T47D (cell line): ENCODE measurements at regions not wholly inside any gene's neighbourhood (a gene's known extent, or its start where the extent isn't known, plus 50 kb on each side); places are given as distances from the start of the nearest gene placed in this dataset.

Experiments
- DNase-seq, 2 experiments: peaks; one replicate each; pipeline versions ENCODE4 v3.0.0 to v3.0.0-alpha.2; 2011 to 2012; ENCODE audit warnings: low read depth in 1 of 2, low spot score in 1 of 2
- JUND ChIP-seq: IDR thresholded peaks from 2 replicates; pipeline ENCODE4 v1.6.1; 2012; ENCODE audit warnings: low read depth
- in situ Hi-C: cut with HindIII; loops from 2 replicates; pipeline ENCODE4 v1.10.0; 2016; ENCODE audit warnings: low sequenced_read_pairs, low pct_unique_long_range_greater_than_20kb

GRCh38 chr7:25353732-25354131 is 125.4 kb upstream of the NPVF start:
- no peak for DNase-seq
- no peak for TF ChIP-seq JUND
- in situ Hi-C loops, result no loop called here

DNA sequence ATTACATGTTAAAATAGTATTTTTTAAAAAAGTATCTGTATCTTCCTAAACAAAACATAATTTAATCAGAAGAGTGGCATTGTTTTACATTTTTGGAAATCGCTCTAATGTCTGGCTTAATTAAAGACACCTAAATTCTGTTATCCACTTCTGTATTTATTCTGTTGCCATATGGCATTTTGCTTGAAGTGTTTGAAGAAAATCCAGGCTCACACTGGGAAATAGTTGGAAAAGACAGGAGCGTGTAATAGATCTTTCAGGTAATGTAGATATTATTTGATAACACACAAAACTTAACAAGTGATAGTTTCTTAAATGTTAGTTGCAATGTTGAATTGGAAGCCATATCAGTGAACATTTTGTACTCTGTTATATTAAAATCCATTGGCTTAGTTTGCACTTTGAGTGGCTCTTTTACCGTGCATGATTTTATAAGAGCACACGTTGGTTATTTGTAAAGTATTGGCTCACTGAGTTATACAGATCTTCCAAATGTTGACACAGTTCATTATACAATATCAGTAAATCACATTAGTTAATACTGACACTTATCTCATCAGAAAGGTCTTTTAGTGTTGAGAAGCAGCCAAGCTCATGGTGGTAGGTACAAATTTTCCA is 128.4 kb upstream of the NPVF start:
- TF ChIP-seq JUND, result no peak
- in situ Hi-C loops, result no loop called here
- DNase-seq, result no peak

DNA sequence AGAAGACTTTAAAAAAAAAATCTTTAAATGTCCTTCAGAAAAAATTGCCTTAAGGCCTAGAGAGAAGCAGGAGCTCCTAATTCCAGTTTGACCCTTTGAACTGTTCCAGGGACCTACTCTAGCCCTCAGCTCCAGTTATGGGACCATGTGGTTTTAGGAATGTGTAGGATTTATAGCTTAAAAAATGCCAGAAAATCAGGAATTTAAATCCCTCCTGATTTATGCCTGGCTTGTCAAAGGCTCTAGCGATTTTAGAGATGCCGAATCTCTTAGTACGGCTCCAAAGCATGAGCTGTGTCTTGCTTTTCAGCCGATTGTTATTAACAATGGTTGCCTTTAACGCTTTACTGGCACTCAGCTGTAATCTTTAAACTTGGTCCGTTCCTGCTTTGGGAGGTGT is 130.6 kb upstream of the NPVF start:
- no peak for DNase-seq
- TF ChIP-seq JUND, result no peak
- in situ Hi-C loops, result no loop called here

DNA sequence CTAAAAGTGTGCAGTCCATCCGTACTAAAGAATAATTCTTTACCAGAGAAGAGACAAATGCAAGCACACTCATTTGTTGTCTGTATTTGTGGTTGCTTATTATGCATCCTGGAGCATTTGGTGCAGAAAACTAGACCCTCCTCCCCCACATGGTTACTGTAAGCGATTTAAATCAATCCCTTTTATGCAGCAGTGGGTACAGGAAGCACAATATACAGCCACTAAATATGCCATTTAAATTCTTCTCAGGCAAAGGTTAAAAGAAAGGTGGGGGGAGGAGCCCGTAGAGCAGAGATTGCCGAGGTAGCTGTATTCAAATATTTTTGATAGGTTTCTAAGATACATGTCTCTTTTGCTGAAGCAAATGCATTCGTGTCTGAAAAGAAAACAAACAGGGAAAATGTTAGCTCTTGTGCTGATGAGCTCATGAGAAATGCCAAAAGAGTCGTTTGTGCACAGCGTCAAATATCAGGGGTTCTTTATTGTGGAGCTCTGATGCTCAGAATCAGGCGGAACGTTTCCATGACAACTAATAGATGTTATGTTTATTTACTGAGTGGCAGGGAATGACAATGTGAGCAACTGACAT is 131.3 kb upstream of the NPVF start:
- no peak for TF ChIP-seq JUND
- DNase-seq, result no peak
- in situ Hi-C loops, result no loop called here

DNA sequence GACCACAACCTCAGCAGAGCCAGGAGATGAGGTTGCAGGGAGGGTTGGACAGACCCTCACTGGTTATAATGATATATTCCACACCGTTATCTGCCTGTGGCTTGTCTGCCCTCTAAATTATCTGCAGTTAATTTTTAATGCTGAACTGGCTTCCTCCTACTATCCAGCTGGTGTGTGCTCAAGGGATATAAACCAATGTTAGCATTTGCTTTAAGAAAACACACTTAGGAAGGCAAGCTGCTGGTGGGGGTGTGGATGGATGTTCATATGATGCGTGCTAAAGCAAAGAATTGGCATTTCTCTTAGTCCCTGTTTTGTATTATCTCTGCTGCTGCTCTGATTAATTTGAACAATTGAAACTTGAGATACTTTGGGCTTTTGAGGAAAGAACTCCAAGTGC is 132.2 kb upstream of the NPVF start:
- TF ChIP-seq JUND, result no peak
- in situ Hi-C loops, result no loop called here
- DNase-seq, result no peak

DNA sequence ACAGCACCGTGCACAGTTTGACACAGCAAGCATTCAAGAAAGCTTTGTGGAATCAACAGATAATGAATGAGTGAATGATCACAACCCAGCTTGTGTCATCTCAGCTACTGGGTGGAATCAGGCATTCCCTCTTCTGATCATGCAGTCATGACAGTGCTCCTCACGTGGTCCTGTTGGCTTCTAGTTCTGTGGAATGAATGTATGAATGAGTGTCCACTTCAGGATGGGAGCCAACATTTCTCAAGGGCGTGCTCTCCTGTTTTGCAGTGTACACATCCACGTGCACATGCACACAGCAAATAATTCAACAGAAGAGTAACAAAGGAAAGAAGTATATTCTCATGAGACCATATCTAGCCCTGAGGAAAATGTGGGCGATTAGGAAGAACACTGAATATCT is 133.1 kb upstream of the NPVF start:
- in situ Hi-C loops, result no loop called here
- no peak for TF ChIP-seq JUND
- DNase-seq, result no peak

DNA sequence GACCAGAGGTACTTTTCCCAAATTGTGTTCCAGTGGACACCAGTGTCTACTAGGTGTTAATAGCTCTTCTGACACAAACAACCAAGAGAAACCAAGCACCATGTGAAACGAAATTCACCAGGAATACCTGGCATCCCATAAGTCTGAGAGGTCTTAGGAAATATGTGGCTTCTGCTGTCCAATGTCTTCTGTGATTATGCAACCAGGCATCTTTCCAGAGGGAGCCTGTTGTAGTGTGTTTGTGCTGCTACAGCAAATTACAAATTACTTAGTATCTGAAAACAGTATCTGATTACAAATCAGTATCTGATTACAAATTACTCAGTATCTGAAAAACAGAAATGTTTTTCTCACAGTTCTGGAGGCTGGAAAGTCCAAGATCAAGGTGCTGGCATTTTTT is 133.6 kb upstream of the NPVF start:
- DNase-seq, result no peak
- no peak for TF ChIP-seq JUND
- in situ Hi-C loops, result no loop called here

DNA sequence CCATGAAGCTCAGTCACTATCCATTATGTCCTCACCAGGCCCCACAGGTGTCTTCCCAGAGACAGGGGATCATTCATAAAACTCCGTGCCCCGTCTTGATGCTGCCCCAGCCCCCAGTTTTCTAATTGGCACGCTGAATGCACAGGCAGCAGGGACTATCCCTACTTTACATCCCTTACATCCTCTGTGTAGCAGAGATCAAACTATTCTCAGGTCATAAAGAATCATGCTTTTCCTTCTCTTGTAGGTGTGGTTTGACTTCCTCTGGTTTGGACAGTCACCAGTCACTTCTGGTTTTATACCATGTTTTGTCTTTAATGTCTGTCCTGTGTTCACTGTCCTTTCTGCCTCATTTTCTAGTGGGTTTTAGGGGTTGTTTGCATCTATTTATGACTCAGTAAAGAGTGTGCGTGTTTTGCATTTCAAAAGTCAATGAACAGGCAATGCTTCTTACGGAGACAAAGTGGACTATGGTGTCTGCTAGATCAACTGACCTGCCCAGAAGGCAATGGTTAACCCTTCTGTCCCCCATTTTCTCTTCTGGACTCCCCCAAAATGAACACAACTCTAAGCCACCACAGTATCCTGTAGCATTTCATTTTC is 140.4 kb upstream of the NPVF start:
- in situ Hi-C loops, result no loop called here
- no peak for DNase-seq
- TF ChIP-seq JUND, result no peak

GRCh38 chr7:25369786-25370185 is 141.5 kb upstream of the NPVF start:
- no peak for DNase-seq
- in situ Hi-C loops, result no loop called here
- TF ChIP-seq JUND, result no peak

- no peak for TF ChIP-seq JUND
- in situ Hi-C loops, result no loop called here
- DNase-seq, result no peak
Measured at GRCh38 chr7:25371972-25372371, 143.7 kb upstream of the NPVF start.

GRCh38 chr7:25375805-25376600 is 147.7 kb upstream of the NPVF start:
- in situ Hi-C loops, result loop anchor here (25.0 kb wide), 1 partner anchor 461 kb away; no protein-coding TSS in a partner anchor
- no peak for DNase-seq
- TF ChIP-seq JUND, result no peak

DNA sequence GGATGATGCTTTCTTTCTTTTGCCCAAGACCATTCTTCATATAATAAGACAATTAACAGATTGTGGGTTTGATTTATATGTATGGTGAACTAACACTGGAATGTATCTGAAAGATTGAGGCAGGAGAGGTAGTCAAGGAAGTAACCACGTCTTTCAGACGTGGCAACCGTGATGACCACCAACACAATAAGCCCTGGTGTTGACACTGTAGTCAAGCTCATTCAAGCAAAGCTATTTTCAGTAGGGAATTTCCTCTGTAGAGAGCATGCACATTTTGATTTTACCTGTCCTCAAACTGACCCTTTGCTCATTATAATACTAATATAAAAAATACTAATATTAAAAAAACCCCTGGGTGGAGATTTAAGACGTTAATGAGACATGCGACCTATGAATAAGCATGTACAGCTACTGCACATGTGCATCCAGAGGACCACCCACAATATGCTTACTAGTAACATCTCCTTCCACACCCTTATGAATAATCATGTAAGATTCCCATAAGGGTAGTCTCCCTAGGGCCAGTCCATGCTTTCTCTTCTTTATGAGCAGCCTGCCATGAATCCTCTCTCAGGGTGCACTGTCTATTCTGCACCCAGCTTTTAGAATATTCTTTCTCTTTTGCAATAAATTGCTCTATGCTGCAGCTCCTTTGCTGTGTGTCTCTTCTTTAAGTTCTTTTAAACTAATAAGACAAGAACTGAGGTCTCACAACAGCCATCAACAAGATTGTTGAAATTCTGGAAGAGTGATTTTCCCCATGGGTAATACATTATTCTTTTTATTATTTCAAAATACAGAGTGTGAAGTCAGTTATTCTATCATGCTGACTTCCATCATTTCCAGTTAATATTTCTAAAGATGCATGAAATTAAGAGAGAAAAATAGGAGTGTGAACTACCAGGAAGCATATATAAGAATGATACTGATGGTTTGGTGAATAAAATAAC is 151.3 kb upstream of the NPVF start:
- DNase-seq, result no peak
- in situ Hi-C loops, result loop anchor here (25.0 kb wide), 1 partner anchor 458 kb away; no protein-coding TSS in a partner anchor
- no peak for TF ChIP-seq JUND
